ENCODE measurements at regions not wholly inside any gene's neighbourhood (a gene's known extent, or its start where the extent isn't known, plus 50 kb on each side); places are given as distances from the start of the nearest gene placed in this dataset.

GRCh38 chr11:79744941-79745340, 304.1 kb upstream of the TENM4 start:
- no peak for DNase-seq (ENCODE audit: low read depth in 2 of 2, low spot score in 1 of 2)

GRCh38 chr11:79742176-79742575, 301.3 kb upstream of the TENM4 start:
- no peak for DNase-seq (ENCODE audit: low read depth in 2 of 2, low spot score in 1 of 2)

- DNase-seq (ENCODE audit: low read depth in 2 of 2, low spot score in 1 of 2), result no peak
Observed at GRCh38 chr11:79739591-79739990, 298.8 kb upstream of the TENM4 start.

- DNase-seq (ENCODE audit: low read depth in 2 of 2, low spot score in 1 of 2), result no peak
Observed at GRCh38 chr11:79727221-79727620, 286.4 kb upstream of the TENM4 start.

GRCh38 chr11:79720115-79720514, 279.3 kb upstream of the TENM4 start:
- no peak for DNase-seq (ENCODE audit: low read depth in 2 of 2, low spot score in 1 of 2)

GRCh38 chr11:79708319-79708932, 267.6 kb upstream of the TENM4 start:
- DNase-seq (ENCODE audit: low read depth in 2 of 2, low spot score in 1 of 2), result no peak

GRCh38 chr11:79705648-79706047, 264.8 kb upstream of the TENM4 start:
- no peak for DNase-seq (ENCODE audit: low read depth in 2 of 2, low spot score in 1 of 2)

GRCh38 chr11:79702303-79702702, 261.5 kb upstream of the TENM4 start:
- DNase-seq (ENCODE audit: low read depth in 2 of 2, low spot score in 1 of 2), result no peak

GRCh38 chr11:79699246-79699645, 258.4 kb upstream of the TENM4 start:
- DNase-seq (ENCODE audit: low read depth in 2 of 2, low spot score in 1 of 2), result no peak

- no peak for DNase-seq (ENCODE audit: low read depth in 2 of 2, low spot score in 1 of 2)
Observed at GRCh38 chr11:79697905-79698304, 257.1 kb upstream of the TENM4 start.

- no peak for DNase-seq (ENCODE audit: low read depth in 2 of 2, low spot score in 1 of 2)
Observed at GRCh38 chr11:79694368-79694767, 253.5 kb upstream of the TENM4 start.

- no peak for DNase-seq (ENCODE audit: low read depth in 2 of 2, low spot score in 1 of 2)
Observed at GRCh38 chr11:79691445-79691844, 250.6 kb upstream of the TENM4 start.

- no peak for DNase-seq (ENCODE audit: low read depth in 2 of 2, low spot score in 1 of 2)
Observed at GRCh38 chr11:79686703-79687419, 246.0 kb upstream of the TENM4 start.

GRCh38 chr11:79683930-79684329, 243.1 kb upstream of the TENM4 start:
- DNase-seq (ENCODE audit: low read depth in 2 of 2, low spot score in 1 of 2), result no peak

- DNase-seq (ENCODE audit: low read depth in 2 of 2, low spot score in 1 of 2), result no peak
Observed at GRCh38 chr11:79678780-79679452, 238.1 kb upstream of the TENM4 start.

GRCh38 chr11:79676396-79676795, 235.6 kb upstream of the TENM4 start:
- DNase-seq (ENCODE audit: low read depth in 2 of 2, low spot score in 1 of 2), result no peak

- no peak for DNase-seq (ENCODE audit: low read depth in 2 of 2, low spot score in 1 of 2)
Observed at GRCh38 chr11:79675081-79675480, 234.3 kb upstream of the TENM4 start.

- no peak for DNase-seq (ENCODE audit: low read depth in 2 of 2, low spot score in 1 of 2)
Observed at GRCh38 chr11:79672786-79673185, 232.0 kb upstream of the TENM4 start.

- no peak for DNase-seq (ENCODE audit: low read depth in 2 of 2, low spot score in 1 of 2)
Observed at GRCh38 chr11:79671401-79671800, 230.6 kb upstream of the TENM4 start.

- DNase-seq (ENCODE audit: low read depth in 2 of 2, low spot score in 1 of 2), result no peak
Observed at GRCh38 chr11:79670882-79671281, 230.1 kb upstream of the TENM4 start.

- DNase-seq (ENCODE audit: low read depth in 2 of 2, low spot score in 1 of 2), result no peak
Observed at GRCh38 chr11:79668575-79668974, 227.7 kb upstream of the TENM4 start.

- DNase-seq (ENCODE audit: low read depth in 2 of 2, low spot score in 1 of 2), result no peak
Observed at GRCh38 chr11:79667380-79667779, 226.6 kb upstream of the TENM4 start.
